ENCODE measurements at regions not wholly inside any gene's neighbourhood (a gene's known extent, or its start where the extent isn't known, plus 50 kb on each side); places are given as distances from the start of the nearest gene placed in this dataset.

GRCh38 chr6:51098246-51098645 lies 279.6 kb downstream of the TFAP2B start:
- Histone ChIP-seq H3K4me3 (no peak overlapping the region), H3K4me1 (no peaks in the 10 kb centered on the region), H3K27me3 (no peaks in the 10 kb centered on the region), H3K27ac (replicated peaks in 1 of 4) (no peak overlapping the region), H3K36me3 (no peaks in the 10 kb centered on the region), H3K9me3 (no peaks in the 10 kb centered on the region)
- TF ChIP-seq POLR2A (IDR thresholded peaks at IDR 0.05; ENCODE audit: low read depth) (no peak), POLR2AphosphoS5 (IDR thresholded peaks at IDR 0.05) (no peak), CTCF (IDR thresholded peaks at IDR 0.05) (no peak), EP300 (IDR thresholded peaks at IDR 0.05) (no peak)
- intact Hi-C loops (cut with DNase I): no loop called here
- DNase-seq (ENCODE audit: extremely low spot score): no peak
- WGBS: 72% methylated on average over 5 of the region's 5 CpGs

- no peaks in the 10 kb centered on the region for H3K27me3 ChIP-seq
- DNase-seq (ENCODE audit: extremely low spot score): no peak
- TF ChIP-seq EP300 (IDR thresholded peaks at IDR 0.05) (no peak), CTCF (IDR thresholded peaks at IDR 0.05) (no peak), POLR2A (IDR thresholded peaks at IDR 0.05; ENCODE audit: low read depth) (no peak), POLR2AphosphoS5 (IDR thresholded peaks at IDR 0.05) (no peak)
- H3K9me3 ChIP-seq: no peaks in the 10 kb centered on the region
- no peaks in the 10 kb centered on the region for H3K4me1 ChIP-seq
- no peaks in the 10 kb centered on the region for H3K36me3 ChIP-seq
- H3K27ac ChIP-seq (replicated peaks in 1 of 4): no peak overlapping the region
- no peak overlapping the region for H3K4me3 ChIP-seq
- intact Hi-C loops (cut with DNase I): no loop called here
Measured at GRCh38 chr6:51098791-51099190, 280.1 kb downstream of the TFAP2B start.

GRCh38 chr6:51099201-51099600 lies 280.5 kb downstream of the TFAP2B start:
- TF ChIP-seq CTCF (IDR thresholded peaks at IDR 0.05) (no peak), POLR2A (IDR thresholded peaks at IDR 0.05; ENCODE audit: low read depth) (no peak), POLR2AphosphoS5 (IDR thresholded peaks at IDR 0.05) (no peak), EP300 (IDR thresholded peaks at IDR 0.05) (no peak)
- H3K27ac ChIP-seq (replicated peaks in 1 of 4): no peak overlapping the region
- H3K36me3 ChIP-seq: no peaks in the 10 kb centered on the region
- H3K4me3 ChIP-seq: no peak overlapping the region
- H3K9me3 ChIP-seq: no peaks in the 10 kb centered on the region
- no peaks in the 10 kb centered on the region for H3K27me3 ChIP-seq
- intact Hi-C loops (cut with DNase I): no loop called here
- WGBS: 88% methylated on average over 2 of the region's 2 CpGs
- no peaks in the 10 kb centered on the region for H3K4me1 ChIP-seq
- DNase-seq (ENCODE audit: extremely low spot score): no peak

GRCh38 chr6:51105357-51105756 lies 286.7 kb downstream of the TFAP2B start:
- no peak for DNase-seq (ENCODE audit: extremely low spot score)
- Histone ChIP-seq H3K4me1 (no peaks in the 10 kb centered on the region), H3K4me3 (no peak overlapping the region), H3K36me3 (no peaks in the 10 kb centered on the region), H3K27ac (replicated peaks in 1 of 4) (no peak overlapping the region), H3K9me3 (no peaks in the 10 kb centered on the region), H3K27me3 (no peaks in the 10 kb centered on the region)
- intact Hi-C loops (cut with DNase I): no loop called here
- TF ChIP-seq EP300 (IDR thresholded peaks at IDR 0.05) (no peak), POLR2AphosphoS5 (IDR thresholded peaks at IDR 0.05) (no peak), POLR2A (IDR thresholded peaks at IDR 0.05; ENCODE audit: low read depth) (no peak), CTCF (IDR thresholded peaks at IDR 0.05) (no peak)
- WGBS: 75% methylated on average over 1 of the region's 1 CpG

- Histone ChIP-seq H3K4me1 (no peaks in the 10 kb centered on the region), H3K4me3 (no peak overlapping the region), H3K27ac (replicated peaks in 1 of 4) (no peak overlapping the region), H3K9me3 (no peaks in the 10 kb centered on the region), H3K27me3 (no peaks in the 10 kb centered on the region), H3K36me3 (no peaks in the 10 kb centered on the region)
- no peak for DNase-seq (ENCODE audit: extremely low spot score)
- 71% methylated on average over 2 of the region's 2 CpGs for WGBS
- intact Hi-C loops (cut with DNase I): no loop called here
- TF ChIP-seq CTCF (IDR thresholded peaks at IDR 0.05) (no peak), POLR2A (IDR thresholded peaks at IDR 0.05; ENCODE audit: low read depth) (no peak), POLR2AphosphoS5 (IDR thresholded peaks at IDR 0.05) (no peak), EP300 (IDR thresholded peaks at IDR 0.05) (no peak)
Measured at GRCh38 chr6:51107769-51108203, 289.1 kb downstream of the TFAP2B start.
